NCI-H748 treated with DMSO at 0.1 percent for 48 hours (cell line): ENCODE measurements at regions not wholly inside any gene's neighbourhood (a gene's known extent, or its start where the extent isn't known, plus 50 kb on each side); places are given as distances from the start of the nearest gene placed in this dataset.
A peak's percentile ranks its signal among the peaks of the same experiment; 100 is the strongest.
"Not testable (repeated sequence)": the region's sequence is repeated elsewhere in the genome, so short reads cannot be mapped to it uniquely, and the experiment has no call there.

Experiments
- DNase-seq: peaks from one replicate; lab custom pipeline; 2025; lab: John Stamatoyannopoulos, UW

DNA sequence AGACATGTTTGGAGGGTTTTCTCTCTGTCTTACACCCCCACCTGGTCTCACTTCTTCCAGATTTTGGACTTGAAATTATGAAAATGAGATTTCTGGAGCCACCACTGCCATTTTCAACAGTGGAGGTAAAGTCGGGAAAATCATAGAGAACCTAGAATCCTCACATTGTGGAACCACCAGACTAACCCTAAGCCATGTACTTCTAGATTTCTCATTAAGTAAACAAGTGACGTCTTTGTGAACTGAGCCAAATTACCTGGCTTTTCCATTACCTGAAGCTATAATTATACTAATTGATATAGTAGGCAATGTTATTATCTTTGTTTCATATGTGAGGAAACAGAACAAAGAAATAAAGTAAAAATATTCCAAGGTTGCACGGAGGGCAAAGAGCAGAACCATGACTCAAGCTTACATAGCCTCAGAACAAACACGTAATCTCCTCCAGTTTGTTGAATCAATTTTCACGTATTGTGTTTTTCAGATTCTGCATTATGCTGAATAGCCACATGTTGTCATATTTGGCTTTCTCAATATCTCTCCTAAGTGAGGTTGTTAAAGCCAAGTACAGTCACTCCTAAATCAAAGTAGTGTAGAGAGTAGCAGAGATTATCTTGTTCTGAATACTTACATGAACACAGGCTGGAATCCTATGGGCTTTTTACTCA lies 101.3 kb upstream of the CMC1 start:
- DNase-seq, result peak; percentile 9

DNA sequence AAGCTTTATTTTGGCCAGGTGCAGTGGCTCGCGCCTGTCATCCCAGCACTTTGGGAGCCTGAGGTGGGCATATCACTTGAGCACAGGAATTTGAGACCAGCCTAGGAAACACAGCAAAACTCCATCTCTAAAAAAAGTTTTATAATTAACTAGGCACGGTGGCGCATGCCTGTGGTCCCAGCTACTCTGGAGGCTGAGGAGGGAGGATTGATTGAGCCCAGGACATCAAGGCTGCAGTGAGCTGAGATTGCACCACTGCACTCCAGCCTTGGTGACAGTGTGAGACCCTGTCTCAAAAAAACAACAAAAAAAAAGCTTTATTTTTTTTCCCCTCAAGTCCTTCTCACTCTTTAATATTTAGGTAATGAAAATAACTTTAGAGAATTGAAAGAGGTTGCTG lies 100.8 kb upstream of the CMC1 start:
- no peak for DNase-seq

DNA sequence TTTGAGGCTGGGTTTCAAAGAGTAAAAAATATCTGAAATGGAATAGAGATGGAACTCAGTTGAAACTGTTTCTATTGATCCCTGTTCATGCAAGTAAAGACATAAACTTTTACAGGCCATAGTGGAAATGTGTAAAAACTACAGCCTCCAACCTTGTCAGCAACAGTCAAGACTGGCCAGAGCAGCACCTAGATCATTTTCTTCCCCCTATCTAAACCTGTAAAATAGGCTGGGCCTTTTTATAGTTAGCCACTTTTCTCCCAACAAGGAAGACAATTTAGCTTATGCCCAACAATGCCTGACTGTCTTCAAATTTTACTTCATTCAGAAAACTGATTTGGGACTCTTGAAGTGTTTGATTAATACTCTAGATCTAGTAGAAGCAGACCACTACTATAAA lies 91.5 kb upstream of the CMC1 start:
- DNase-seq, result no peak

DNA sequence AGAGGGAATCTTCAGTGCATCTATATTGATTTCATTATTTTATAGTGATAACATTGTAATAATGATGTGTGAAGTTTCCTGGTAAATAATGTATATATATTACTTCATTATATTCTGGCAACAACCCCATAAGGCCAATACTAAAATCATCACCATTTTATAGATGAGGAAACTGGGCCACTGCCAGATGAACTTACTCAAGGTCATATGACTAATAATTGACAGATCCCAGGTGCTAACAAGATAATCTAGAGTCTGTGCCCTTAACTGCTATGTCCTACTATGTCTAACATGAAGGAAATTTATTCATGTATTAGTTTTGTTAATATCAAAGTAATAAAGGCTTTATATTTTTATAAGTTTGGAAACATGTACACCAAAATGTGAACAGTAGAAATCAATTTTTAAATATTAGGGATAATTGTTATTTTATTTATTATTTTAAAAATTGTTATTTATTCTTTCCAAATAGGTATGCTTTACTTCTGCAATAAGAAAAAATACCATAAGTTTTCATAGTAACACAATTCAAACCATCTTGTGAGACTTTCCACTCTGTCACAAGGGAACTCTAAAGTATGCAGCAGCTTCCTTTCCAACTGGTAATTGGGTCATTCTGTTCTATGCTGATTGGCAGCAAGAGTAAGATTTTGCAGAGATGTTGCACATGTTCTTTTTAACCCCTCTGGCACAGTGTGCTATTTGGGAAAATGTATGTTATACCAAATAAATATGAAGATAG lies 90.8 kb upstream of the CMC1 start:
- no peak for DNase-seq

DNA sequence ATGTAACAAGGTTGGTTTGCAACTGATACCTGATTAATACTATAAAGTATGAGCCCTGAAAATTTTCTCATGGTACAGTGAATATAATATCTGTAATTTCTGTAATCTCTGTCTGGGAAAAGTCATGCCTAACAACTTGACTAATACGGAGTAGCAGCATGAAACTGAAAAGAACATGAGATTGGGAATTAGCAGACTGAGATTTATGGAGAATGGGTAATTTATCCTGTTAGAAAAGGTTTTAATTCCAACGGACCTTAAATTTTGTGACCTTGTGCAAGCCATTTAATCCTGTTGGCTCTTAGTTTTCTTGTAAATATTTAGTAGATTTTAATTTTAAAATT lies 90.2 kb upstream of the CMC1 start:
- DNase-seq, result no peak

DNA sequence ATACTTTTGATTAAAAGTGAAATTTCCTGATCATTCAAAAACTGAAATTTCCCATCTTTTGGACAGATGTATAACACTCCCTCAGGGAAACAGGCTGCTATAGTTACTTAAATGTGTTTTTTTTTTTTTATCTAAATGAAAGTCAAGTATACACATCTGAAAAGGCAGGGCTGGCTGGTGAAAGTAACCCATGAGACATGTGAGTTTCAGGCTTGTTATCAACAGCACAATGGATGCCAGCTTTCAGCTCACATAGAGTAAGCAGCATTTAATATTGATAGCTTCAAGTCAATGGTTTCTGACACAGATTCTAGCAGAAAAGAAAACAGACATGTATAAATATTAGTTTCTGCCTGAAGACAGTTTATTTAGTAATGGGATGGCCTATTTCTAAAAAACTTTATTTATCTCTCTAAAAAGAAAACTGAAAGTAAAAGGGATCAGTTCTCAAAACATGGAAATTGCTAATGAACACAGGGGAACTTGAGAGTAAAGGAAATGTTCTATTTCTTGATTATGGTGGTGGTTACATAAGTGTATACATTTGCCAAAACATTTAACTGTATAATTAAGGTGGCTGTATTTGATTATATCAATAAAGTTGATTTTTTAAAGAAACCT lies 89.7 kb upstream of the CMC1 start:
- DNase-seq, result no peak

DNA sequence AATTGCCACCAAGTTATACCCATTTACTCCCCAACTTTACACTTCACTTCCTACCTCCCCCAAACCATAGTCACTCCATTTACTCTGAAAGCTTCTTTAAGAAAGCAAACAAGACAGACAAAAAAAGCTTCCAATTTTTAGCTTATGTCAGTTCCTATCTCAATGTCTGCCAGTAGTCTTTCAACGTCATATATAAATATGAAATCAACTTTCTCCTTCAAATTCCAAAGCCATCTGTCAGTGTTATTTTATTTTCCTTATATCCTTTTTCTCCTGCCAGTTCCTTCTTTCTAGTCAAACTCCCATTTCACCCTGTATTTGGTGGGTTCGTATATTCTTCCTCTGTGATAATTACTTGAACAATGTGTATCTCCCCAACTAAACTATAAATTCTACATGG lies 85.8 kb upstream of the CMC1 start:
- no peak for DNase-seq

DNA sequence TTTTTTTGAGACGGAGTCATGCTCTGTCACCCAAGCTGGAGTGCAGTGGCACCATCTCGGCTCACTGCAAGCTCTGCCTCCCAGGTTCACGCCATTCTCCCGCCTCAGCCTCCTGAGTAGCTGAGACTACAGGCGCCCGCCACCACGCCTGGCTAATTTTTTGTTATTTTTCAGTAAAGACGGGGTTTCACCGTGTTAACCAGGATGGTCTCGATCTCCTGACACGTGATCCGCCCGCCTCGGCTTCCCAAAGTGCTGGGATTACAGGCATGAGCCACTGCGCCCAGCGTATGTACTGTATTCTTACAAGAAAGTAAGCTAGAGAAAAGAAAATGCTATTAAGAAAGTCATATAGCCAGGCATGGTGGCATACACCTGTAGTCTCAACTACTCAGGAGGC lies 84.8 kb upstream of the CMC1 start:
- DNase-seq, result not testable (repeated sequence)

DNA sequence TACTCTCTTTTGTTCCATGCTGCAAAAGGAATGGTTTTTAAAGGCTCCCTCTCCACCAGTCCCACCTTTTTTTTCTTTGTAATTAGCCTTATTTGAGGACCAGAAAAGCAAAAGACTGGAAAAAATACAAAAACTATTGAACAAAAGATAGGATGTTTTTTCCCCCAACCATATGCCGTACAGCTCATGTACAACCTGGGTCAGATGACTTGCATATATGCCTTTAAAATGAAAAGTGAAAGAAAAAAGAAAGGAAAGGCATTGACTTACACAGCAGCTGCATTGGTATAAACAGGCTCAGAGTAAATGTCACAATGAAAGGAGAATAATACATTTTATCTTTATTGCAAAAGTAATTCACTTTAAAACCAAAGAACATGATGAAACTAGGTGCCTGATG lies 69.5 kb upstream of the CMC1 start:
- no peak for DNase-seq

DNA sequence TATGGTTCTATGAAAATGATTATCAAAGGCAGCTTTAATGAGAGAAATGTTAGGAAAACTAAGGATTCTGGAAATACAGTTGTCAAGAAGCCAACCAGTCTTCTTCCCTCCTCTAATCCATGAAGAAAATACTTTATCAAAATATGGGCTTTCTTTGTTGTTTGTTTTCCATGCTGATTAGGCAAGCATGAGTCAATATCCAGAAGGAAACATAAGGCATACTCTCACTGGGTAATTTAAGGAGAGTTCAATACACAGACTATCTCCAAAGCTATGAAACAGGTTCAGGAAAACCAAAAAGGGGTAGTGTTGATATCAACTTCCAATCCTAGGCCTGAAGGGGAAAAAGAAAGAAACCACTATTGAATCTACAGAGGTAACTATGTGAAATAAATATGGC lies 68.7 kb upstream of the CMC1 start:
- DNase-seq, result no peak

DNA sequence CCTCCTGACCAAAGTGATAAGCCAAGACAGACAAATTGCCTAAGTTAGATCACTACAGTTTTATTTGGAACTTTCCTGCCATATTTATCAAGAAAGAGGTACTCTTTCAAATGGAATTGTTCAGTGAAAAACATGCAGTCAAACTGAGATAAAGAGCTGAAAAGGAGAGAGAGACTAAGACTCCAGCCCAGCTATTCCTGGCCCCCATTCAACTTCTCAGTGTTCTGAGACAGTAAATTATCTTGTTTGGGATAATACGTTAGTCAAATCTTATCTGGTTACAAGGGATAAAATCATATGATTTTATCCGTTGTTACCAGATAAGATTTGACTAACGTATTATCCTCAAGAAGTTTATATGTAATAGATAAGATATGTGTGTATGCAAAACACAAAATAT lies 67.6 kb upstream of the CMC1 start:
- DNase-seq, result no peak

DNA sequence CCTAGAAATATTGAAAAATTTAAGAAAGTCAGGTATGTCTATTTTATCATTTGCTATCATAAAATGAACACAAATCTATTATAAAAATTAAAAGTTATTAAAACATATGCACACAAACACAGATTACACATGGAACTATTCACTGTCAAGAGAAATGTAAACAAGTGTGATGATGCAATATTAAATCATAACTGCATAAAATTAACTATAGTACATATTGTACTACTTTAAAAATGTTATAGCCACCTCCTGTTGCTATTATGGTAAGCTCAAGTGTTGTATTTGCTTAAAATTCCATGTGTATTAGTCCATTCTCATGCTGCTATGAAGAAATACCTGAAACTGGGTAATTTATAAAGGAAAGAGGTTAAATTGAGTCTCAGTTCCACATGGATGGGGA lies 54.7 kb upstream of the CMC1 start:
- DNase-seq, result no peak

DNA sequence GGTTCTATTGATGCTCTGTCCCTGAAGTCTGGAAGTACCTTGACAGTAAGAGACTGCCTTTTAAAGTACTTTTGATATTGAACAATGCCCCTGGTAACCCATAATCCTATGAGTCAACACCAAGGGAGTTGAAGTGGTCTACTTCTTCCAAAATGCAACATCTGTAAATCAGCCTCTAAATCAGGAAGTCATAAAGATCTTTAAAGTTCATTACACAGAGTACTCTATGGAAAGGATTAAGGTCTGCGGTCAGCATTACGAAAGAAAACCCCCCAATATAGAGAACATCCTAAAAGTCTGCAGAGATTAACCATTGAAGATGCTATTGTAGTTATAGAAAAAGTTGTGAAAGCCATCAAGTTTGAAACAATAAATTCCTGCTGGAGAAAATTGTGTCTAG lies 52.7 kb upstream of the CMC1 start:
- no peak for DNase-seq

DNA sequence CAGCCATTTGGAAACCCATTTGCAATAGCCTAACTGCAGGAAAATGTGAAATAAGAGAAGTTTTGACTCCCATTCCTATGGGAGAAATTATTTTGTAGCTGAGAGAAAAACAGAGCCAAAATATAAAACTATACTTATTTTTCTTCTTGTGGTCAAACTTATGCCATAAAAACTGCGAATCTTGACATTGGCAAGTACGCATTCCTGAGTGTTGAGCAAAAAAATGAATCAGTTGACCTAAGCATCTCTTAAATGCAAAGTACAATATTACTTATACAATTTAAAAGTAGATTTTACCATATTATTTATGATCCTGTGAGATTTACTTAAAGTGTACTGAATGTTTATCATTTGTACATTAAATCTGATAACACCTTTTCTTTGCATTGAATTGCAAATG lies 50.1 kb upstream of the CMC1 start:
- no peak for DNase-seq
